Erythroblast (primary cell): ENCODE measurements at regions not wholly inside any gene's neighbourhood (a gene's known extent, or its start where the extent isn't known, plus 50 kb on each side); places are given as distances from the start of the nearest gene placed in this dataset.

Experiments used
- GATA1 ChIP-seq: IDR thresholded peaks from 2 replicates; pipeline ENCODE4 v1.6.1; 2011; ENCODE audit warnings: low read depth, mild to moderate bottlenecking, control low read depth, low read length, moderate library complexity
- POLR2A ChIP-seq: IDR thresholded peaks from 2 replicates; pipeline ENCODE4 v1.6.1; 2011; ENCODE audit warnings: mild to moderate bottlenecking, low read length

- TF ChIP-seq POLR2A (no peak), GATA1 (no peak)
Measured at GRCh38 chr2:45119855-45120254, 110.6 kb upstream of the SIX2 start.
